Right cardiac atrium (tissue), 5 donors: ENCODE measurements at regions not wholly inside any gene's neighbourhood (a gene's known extent, or its start where the extent isn't known, plus 50 kb on each side); places are given as distances from the start of the nearest gene placed in this dataset.

Experiments
- ATAC-seq, 2 donors: fragments of 200-7000 bp; cut with Tn5 transposase; one replicate each; pipeline versions ENCODE4 v1.8.0 to v1.9.1; 2020; ENCODE audit warnings: moderate library complexity in 2 of 2, mild to moderate bottlenecking in 1 of 2
- DNase-seq, 3 donors: peaks; one replicate each; pipeline ENCODE4 v3.0.0-alpha.2; 2020
- H3K27ac ChIP-seq: one replicate; pipeline ENCODE4 v1.5.1; 2013; ENCODE audit warnings: mild to moderate bottlenecking, low read length, control low read depth, moderate library complexity
- H3K27me3 ChIP-seq: one replicate; pipeline ENCODE4 v1.6.1; 2013; ENCODE audit not compliant: control insufficient read depth, insufficient read depth
- H3K4me1 ChIP-seq: one replicate; pipeline ENCODE4 v1.6.1; 2013; ENCODE audit warnings: low read length; ENCODE audit not compliant: control insufficient read depth, insufficient read depth
- H3K4me3 ChIP-seq: one replicate; pipeline ENCODE4 v1.5.1; 2013; ENCODE audit warnings: low read length, control low read depth
- H3K9me3 ChIP-seq: one replicate; pipeline ENCODE4 v1.6.1; 2013; ENCODE audit warnings: low read length; ENCODE audit not compliant: control insufficient read depth
- WGBS: extraction: QIAGEN DNeasy Blood & Tissue Kit; methylation state at CpG from one replicate; pipeline ENCODE4 v1.1.7; 2013; 5-methylcytosine and 5-hydroxymethylcytosine counted together
- intact Hi-C, 4 donors: fragments of 100-400 bp; cut with DNase I; formaldehyde crosslinking; loops; one replicate each; pipeline versions ENCODE4 v1.11.0 to v1.14.0; 2022 to 2023
- donor health status: healthy with polysubstance abuse.
- donor health status: DM: no; HTN: yes; CAD: no.
- donor health status: DM: no; HTN: no; CAD: no.
- donor health status: DM: no; HTN: yes; CAD: no; lungs with severe emphysema.
- donor health status: DM: yes; HTN: yes; CAD: no.

DNA sequence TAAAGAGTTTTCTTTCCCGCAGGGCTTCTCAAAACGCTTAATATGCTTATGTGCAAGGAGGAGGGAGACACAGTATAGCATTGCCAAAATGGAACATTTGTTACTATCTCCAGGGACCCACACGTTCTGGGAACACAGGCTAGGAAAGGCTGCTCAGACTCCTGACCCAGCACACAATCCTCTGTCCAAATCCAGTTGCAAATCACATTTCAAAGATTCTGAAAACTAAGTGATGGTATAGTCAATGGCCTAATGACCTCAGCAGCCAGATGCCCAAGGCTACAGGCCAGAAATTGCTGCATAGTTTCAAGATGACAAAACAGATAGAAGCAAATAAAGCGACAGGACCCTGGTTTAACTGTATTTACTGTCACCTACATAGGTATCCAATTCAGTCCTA lies 97.0 kb upstream of the GRIP1 start:
- H3K9me3 ChIP-seq = no peaks in the 10 kb centered on the region
- H3K27me3 ChIP-seq = no peaks in the 10 kb centered on the region
- 42% methylated on average over 4 of the region's 4 CpGs for WGBS
- H3K4me3 ChIP-seq = no peak overlapping the region
- DNase-seq (no peak), ATAC-seq (peak in 1 of 2 donors; percentile 43)
- no peak overlapping the region for H3K27ac ChIP-seq
- H3K4me1 ChIP-seq = peaks cover 2% of the 10 kb centered on the region
- intact Hi-C loops = no loop called here

GRCh38 chr12:66776974-66777373 lies 98.1 kb upstream of the GRIP1 start:
- intact Hi-C loops = no loop called here
- no peak overlapping the region for H3K4me3 ChIP-seq
- 43% methylated on average over 2 of the region's 2 CpGs for WGBS
- no peaks in the 10 kb centered on the region for H3K9me3 ChIP-seq
- no peak overlapping the region for H3K27ac ChIP-seq
- no peaks in the 10 kb centered on the region for H3K27me3 ChIP-seq
- no peak for DNase-seq
- ATAC-seq = no peak
- H3K4me1 ChIP-seq = peaks cover 2% of the 10 kb centered on the region

DNA sequence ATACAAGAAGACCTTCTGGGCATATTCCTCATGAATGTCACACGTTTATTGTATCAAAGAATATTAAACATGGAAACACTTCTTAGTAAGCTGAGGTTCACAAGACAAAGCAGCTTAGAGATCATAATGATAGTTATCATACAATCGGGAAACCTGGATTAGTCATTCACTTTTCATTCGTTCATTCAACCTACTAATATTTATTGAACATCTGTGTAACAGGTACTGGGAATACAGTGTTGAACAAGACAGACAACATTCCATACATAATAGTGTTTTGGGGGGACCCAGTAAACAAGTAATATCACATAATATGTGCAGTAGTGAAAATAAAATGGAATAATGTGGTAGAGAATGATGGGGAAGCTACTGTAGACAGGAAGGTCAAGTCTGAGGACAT lies 100.6 kb upstream of the GRIP1 start:
- DNase-seq (no peak), ATAC-seq (no peak)
- 85% methylated on average over 3 of the region's 3 CpGs for WGBS
- no peaks in the 10 kb centered on the region for H3K9me3 ChIP-seq
- intact Hi-C loops = no loop called here
- no peaks in the 10 kb centered on the region for H3K27me3 ChIP-seq
- no peak overlapping the region for H3K27ac ChIP-seq
- H3K4me1 ChIP-seq = peaks cover 2% of the 10 kb centered on the region
- no peak overlapping the region for H3K4me3 ChIP-seq

DNA sequence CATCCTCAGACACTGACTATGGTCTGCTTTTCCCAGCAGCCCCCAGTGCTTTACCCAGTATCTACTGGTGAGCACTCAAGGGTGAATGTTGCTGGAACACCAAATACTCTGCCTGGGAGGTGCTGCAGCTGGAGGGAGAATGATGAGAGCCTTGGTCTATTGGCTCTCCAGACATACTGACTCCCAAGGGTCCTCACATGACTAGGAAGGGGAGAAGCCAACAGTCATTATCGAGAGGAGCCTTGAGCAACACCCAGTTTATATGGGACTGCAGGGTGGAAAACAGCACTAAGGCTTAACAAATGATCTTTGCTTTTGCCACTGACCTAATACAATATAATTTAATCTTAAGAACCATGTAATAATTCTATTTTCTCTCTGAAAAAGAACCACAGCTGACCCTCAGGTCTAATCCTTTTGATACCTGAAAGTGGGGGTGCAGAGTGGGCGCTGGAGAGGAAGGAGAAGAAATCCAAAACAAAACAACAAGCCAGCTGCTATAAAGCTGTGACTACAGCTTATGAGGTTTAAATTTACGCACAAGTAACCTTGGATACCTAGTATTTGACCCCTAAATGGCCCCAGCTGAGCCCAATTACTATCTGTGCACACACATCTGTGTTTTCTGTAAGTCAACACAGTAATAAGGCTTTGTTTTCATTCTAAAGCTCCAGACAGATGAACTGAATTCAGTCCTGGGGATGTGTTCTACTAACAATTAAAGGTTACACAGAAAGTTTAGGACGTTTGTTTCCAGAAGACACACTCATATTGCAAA lies 107.8 kb upstream of the GRIP1 start:
- no peak overlapping the region for H3K27ac ChIP-seq
- H3K4me3 ChIP-seq = no peak overlapping the region
- H3K27me3 ChIP-seq = no peaks in the 10 kb centered on the region
- DNase-seq = no peak
- ATAC-seq = no peak
- no peaks in the 10 kb centered on the region for H3K4me1 ChIP-seq
- 72% methylated on average over 4 of the region's 4 CpGs for WGBS
- intact Hi-C loops = no loop called here
- no peaks in the 10 kb centered on the region for H3K9me3 ChIP-seq

DNA sequence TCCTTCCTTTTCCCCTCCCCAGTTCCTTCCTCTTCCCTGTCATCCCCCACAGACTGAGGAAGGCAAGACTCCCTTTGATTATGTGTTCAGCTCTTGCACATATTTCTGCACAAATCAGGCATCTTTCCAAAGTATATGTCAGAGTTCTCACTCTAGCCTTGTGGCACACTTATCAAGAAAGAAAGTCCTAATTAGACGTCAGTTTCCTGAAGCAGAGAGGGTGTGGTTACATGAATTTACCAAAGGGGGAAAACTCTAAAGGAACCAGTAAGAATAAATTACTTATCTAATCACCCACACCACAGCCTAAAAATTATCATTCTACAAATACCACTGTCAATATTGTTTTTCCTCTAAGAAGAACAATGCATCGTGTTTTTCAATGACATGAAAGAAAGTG lies 120.7 kb upstream of the GRIP1 start:
- 20% methylated on average over 2 of the region's 2 CpGs for WGBS
- no peaks in the 10 kb centered on the region for H3K9me3 ChIP-seq
- no peaks in the 10 kb centered on the region for H3K27me3 ChIP-seq
- ATAC-seq (peak; percentile 45 to 95), DNase-seq (no peak)
- H3K4me1 ChIP-seq = no peaks in the 10 kb centered on the region
- no peak overlapping the region for H3K4me3 ChIP-seq
- no peak overlapping the region for H3K27ac ChIP-seq
- intact Hi-C loops = no loop called here

GRCh38 chr12:66800046-66800445 lies 121.2 kb upstream of the GRIP1 start:
- ATAC-seq = no peak
- no peaks in the 10 kb centered on the region for H3K27me3 ChIP-seq
- 90% methylated on average over 1 of the region's 1 CpG for WGBS
- no peak for DNase-seq
- intact Hi-C loops = no loop called here
- H3K4me3 ChIP-seq = no peak overlapping the region
- H3K9me3 ChIP-seq = no peaks in the 10 kb centered on the region
- no peaks in the 10 kb centered on the region for H3K4me1 ChIP-seq
- no peak overlapping the region for H3K27ac ChIP-seq

- intact Hi-C loops = no loop called here
- H3K27me3 ChIP-seq = no peaks in the 10 kb centered on the region
- H3K9me3 ChIP-seq = no peaks in the 10 kb centered on the region
- H3K4me1 ChIP-seq = no peaks in the 10 kb centered on the region
- peak in 1 of 2 donors; percentile 67 for ATAC-seq
- no peak overlapping the region for H3K4me3 ChIP-seq
- H3K27ac ChIP-seq = no peak overlapping the region
- DNase-seq = no peak
- WGBS = 40% methylated on average over 14 of the region's 14 CpGs
Observed at GRCh38 chr12:66803930-66804329, 125.1 kb upstream of the GRIP1 start.

DNA sequence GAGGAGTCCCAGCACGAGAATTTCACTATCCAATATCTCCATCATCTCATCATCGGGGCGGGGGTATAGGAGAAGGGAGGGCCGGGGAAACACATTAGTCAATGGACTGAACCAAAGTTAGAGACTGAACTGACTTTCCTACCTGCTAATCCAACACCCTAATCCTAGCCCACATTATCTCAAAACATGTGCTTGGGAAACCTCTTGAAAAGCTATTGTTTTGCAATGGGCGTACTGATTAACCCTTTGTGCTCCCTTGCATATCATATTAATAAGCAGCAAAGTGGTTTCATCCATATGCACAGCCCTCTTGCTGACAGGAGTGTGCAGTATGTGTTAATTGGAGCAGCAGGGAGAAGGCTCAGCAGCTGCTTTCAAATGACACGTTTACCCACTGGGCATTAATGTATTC lies 125.7 kb upstream of the GRIP1 start:
- Histone ChIP-seq H3K27me3 (no peaks in the 10 kb centered on the region), H3K9me3 (no peaks in the 10 kb centered on the region), H3K27ac (no peak overlapping the region), H3K4me1 (no peaks in the 10 kb centered on the region), H3K4me3 (no peak overlapping the region)
- no peak for DNase-seq
- intact Hi-C loops = no loop called here
- 42% methylated on average over 6 of the region's 6 CpGs for WGBS
- ATAC-seq = no peak

DNA sequence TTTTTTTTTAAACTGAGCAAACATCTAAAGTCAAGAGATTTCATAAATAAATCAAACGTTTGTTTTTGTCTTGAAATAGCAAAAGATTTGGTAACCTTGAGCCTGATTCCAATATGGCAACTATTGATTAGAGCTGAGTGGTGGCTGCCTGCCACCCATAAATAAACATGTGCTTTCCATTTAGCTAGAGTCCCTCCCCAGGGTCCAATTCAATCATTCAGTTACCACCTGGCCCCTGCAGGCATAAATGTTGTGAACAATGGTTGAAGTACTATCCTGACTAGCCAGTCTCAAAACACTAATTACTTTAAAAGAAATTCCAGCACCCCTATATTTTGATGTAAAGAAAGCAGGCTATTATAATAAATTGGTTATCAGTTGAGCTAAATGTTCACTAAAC lies 129.7 kb upstream of the GRIP1 start:
- Histone ChIP-seq H3K27me3 (no peaks in the 10 kb centered on the region), H3K9me3 (no peaks in the 10 kb centered on the region), H3K4me3 (no peak overlapping the region), H3K27ac (no peak overlapping the region), H3K4me1 (no peaks in the 10 kb centered on the region)
- intact Hi-C loops = no loop called here
- DNase-seq (no peak), ATAC-seq (no peak)
- WGBS = 74% methylated on average over 1 of the region's 1 CpG

DNA sequence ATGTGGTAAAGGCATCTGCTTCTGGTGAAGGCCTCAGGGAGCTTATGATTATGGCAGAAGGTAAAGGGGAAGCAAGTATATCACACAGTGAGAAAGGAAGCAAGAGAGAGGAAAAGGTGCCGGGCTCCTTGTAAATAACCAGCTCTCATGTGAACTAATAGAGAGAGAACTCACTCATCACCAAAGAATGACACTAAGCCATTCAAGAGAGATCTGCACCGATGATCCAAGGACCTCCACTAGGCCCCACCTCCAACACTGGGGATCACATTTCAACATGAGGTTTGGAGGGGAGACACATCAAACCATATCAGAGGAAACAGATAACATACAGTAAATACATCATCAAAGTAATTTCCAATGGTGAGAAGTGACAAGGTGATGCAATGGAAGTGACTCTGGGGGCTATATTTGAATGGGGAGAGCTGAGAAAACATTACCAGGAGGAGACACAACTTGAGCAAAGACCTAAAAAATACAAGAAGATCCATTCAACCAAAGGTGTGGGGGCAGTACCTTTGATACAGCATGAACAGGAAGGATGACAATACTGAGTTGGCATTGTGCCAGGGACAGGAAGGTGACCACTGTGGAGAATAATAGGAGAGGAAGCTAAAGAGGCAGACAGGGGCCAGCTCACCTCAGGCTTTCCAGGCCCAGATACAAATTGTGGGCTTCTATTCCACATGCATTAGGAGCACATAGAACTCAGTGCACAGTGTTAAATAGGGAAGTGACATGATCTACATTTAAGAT lies 134.4 kb upstream of the GRIP1 start:
- no peak for DNase-seq
- Histone ChIP-seq H3K4me1 (no peaks in the 10 kb centered on the region), H3K27ac (no peak overlapping the region), H3K27me3 (no peaks in the 10 kb centered on the region), H3K9me3 (no peaks in the 10 kb centered on the region), H3K4me3 (no peak overlapping the region)
- WGBS = 57% methylated on average over 2 of the region's 2 CpGs
- intact Hi-C loops = no loop called here
- no peak for ATAC-seq

DNA sequence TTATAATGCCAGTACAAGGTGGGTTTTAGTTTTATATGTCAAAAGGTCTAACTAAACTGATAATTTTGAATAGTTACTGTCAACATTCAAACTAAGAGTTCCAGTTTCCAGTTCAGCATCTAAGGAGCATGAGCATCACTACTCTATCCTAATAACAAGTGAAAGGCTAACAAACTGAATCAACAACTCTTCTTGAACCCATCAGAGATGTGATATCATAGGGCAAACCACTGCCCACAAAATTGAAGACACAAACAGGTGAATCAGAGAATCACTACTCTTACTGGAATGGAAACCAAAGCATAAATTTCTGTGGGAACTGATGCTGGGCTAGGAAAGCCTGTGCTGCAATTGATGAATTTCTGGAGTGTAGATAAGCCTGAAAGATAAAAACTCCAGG lies 140.7 kb upstream of the GRIP1 start:
- intact Hi-C loops = no loop called here
- Histone ChIP-seq H3K4me3 (no peak overlapping the region), H3K27me3 (no peaks in the 10 kb centered on the region), H3K4me1 (no peaks in the 10 kb centered on the region), H3K27ac (no peak overlapping the region), H3K9me3 (no peaks in the 10 kb centered on the region)
- no peak for ATAC-seq
- DNase-seq = no peak
